Mesendoderm (in vitro differentiated cells): ENCODE measurements at regions not wholly inside any gene's neighbourhood (a gene's known extent, or its start where the extent isn't known, plus 50 kb on each side); places are given as distances from the start of the nearest gene placed in this dataset.

Source experiments
- DNase-seq: peaks from one replicate; pipeline ENCODE4 v3.0.0; 2013
- H2AK5ac ChIP-seq: 2 replicates; pipeline ENCODE4 v1.6.1; 2013; ENCODE audit warnings: low read length, inconsistent platforms
- H2BK120ac ChIP-seq: 2 replicates; pipeline ENCODE4 v1.6.1; 2013; ENCODE audit warnings: low read depth, mild to moderate bottlenecking, low read length, moderate library complexity, mixed read lengths
- H2BK15ac ChIP-seq: replicated peaks from 2 replicates; pipeline ENCODE4 v1.6.1; 2013; ENCODE audit warnings: low read depth, mild to moderate bottlenecking, moderate library complexity
- H2BK5ac ChIP-seq: 2 replicates; pipeline ENCODE4 v1.6.1; 2013; ENCODE audit warnings: low read length, inconsistent platforms
- H3K18ac ChIP-seq: 2 replicates; pipeline ENCODE4 v1.6.1; 2013; ENCODE audit warnings: mild to moderate bottlenecking, low read length, mixed read lengths
- H3K23ac ChIP-seq: one replicate; pipeline ENCODE4 v1.6.1; 2013; ENCODE audit warnings: low read length
- H3K27ac ChIP-seq: 2 replicates; pipeline ENCODE4 v1.5.1; 2013; ENCODE audit warnings: low read depth, mild to moderate bottlenecking, inconsistent platforms, low read length, moderate library complexity
- H3K27me3 ChIP-seq: 2 replicates; pipeline ENCODE4 v1.6.1; 2013; ENCODE audit warnings: low read length, control low read depth, mild to moderate bottlenecking, inconsistent platforms; ENCODE audit not compliant: insufficient read depth, poor library complexity
- H3K36me3 ChIP-seq: 2 replicates; pipeline ENCODE4 v1.6.1; 2013; ENCODE audit warnings: low read length, inconsistent platforms; ENCODE audit not compliant: control insufficient read depth, insufficient read depth
- H3K4ac ChIP-seq: one replicate; pipeline ENCODE4 v1.6.1; 2013; ENCODE audit warnings: low read depth, mild to moderate bottlenecking, low read length, moderate library complexity
- H3K4me1 ChIP-seq: 2 replicates; pipeline ENCODE4 v1.6.1; 2013; ENCODE audit warnings: low read depth, low read length, inconsistent platforms; ENCODE audit not compliant: control insufficient read depth
- H3K4me2 ChIP-seq: 2 replicates; pipeline ENCODE4 v1.6.1; 2013; ENCODE audit warnings: low read length
- H3K4me3 ChIP-seq: 2 replicates; pipeline ENCODE4 v1.5.1; 2013; ENCODE audit warnings: mild to moderate bottlenecking, low read length
- H3K56ac ChIP-seq: one replicate; pipeline ENCODE4 v1.6.1; 2013; ENCODE audit warnings: low read length
- H3K79me1 ChIP-seq: 2 replicates; pipeline ENCODE4 v1.6.1; 2013; ENCODE audit warnings: low read length, inconsistent platforms
- H3K79me2 ChIP-seq: 2 replicates; pipeline ENCODE4 v1.6.1; 2013; ENCODE audit warnings: mild to moderate bottlenecking, low read length; ENCODE audit not compliant: control insufficient read depth, insufficient read depth
- H3K9ac ChIP-seq: 2 replicates; pipeline ENCODE4 v1.6.1; 2013; ENCODE audit warnings: low read length, inconsistent platforms
- H4K5ac ChIP-seq: one replicate; pipeline ENCODE4 v1.6.1; 2013; ENCODE audit warnings: low read length
- H4K8ac ChIP-seq: one replicate; pipeline ENCODE4 v1.6.1; 2013; ENCODE audit warnings: low read depth, mild to moderate bottlenecking, control low read depth, low read length, moderate library complexity
- WGBS: extraction: QIAGEN DNeasy Blood & Tissue Kit; methylation state at CpG from one replicate; pipeline ENCODE4 v1.1.7; 2013; ENCODE audit warnings: low lambda C conversion rate, missing lambda C conversion rate; ENCODE audit not compliant: insufficient coverage; ENCODE audit errors: extremely low coverage; 5-methylcytosine and 5-hydroxymethylcytosine counted together

GRCh38 chr16:13863075-13863765 is 56.7 kb upstream of the ERCC4 start:
- Histone ChIP-seq H2BK5ac (no peak overlapping the region), H2BK120ac (no peak overlapping the region), H3K27ac (no peak overlapping the region), H3K4me1 (no peaks in the 10 kb centered on the region), H3K4ac (no peak overlapping the region), H2BK15ac (no peak overlapping the region), H3K9ac (no peak overlapping the region), H3K79me1 (no peaks in the 10 kb centered on the region), H3K23ac (no peak overlapping the region), H3K27me3 (no peaks in the 10 kb centered on the region), H2AK5ac (no peak overlapping the region), H3K56ac (no peak overlapping the region), H3K36me3 (no peaks in the 10 kb centered on the region), H3K79me2 (no peaks in the 10 kb centered on the region), H4K8ac (no peak overlapping the region), H4K5ac (no peak overlapping the region), H3K18ac (no peak overlapping the region), H3K4me2 (no peak overlapping the region), H3K4me3 (no peak overlapping the region)
- WGBS: no CpG with 5 or more reads among the region's 4 CpGs
- no peak for DNase-seq

- Histone ChIP-seq H3K36me3 (no peaks in the 10 kb centered on the region), H3K4me3 (no peak overlapping the region), H3K4ac (no peak overlapping the region), H2BK5ac (no peak overlapping the region), H3K23ac (no peak overlapping the region), H4K8ac (no peak overlapping the region), H3K56ac (no peak overlapping the region), H3K18ac (no peak overlapping the region), H3K9ac (no peak overlapping the region), H3K79me1 (no peaks in the 10 kb centered on the region), H2BK120ac (no peak overlapping the region), H4K5ac (no peak overlapping the region), H3K27ac (no peak overlapping the region), H3K4me1 (no peaks in the 10 kb centered on the region), H3K27me3 (no peaks in the 10 kb centered on the region), H2BK15ac (no peak overlapping the region), H3K79me2 (no peaks in the 10 kb centered on the region), H2AK5ac (no peak overlapping the region), H3K4me2 (no peak overlapping the region)
- WGBS: no CpG with 5 or more reads among the region's 4 CpGs
- no peak for DNase-seq
These were observed 55.3 kb upstream of the ERCC4 start for GRCh38 chr16:13864689-13865088.

GRCh38 chr16:13866073-13866472 is 53.9 kb upstream of the ERCC4 start:
- Histone ChIP-seq H2BK5ac (no peak overlapping the region), H3K4me1 (no peaks in the 10 kb centered on the region), H4K8ac (no peak overlapping the region), H2BK120ac (no peak overlapping the region), H3K4me3 (no peak overlapping the region), H3K79me2 (no peaks in the 10 kb centered on the region), H2BK15ac (no peak overlapping the region), H3K79me1 (no peaks in the 10 kb centered on the region), H3K4me2 (no peak overlapping the region), H3K56ac (no peak overlapping the region), H3K27me3 (no peaks in the 10 kb centered on the region), H3K9ac (no peak overlapping the region), H3K4ac (no peak overlapping the region), H3K27ac (no peak overlapping the region), H3K36me3 (no peaks in the 10 kb centered on the region), H3K18ac (no peak overlapping the region), H2AK5ac (no peak overlapping the region), H4K5ac (no peak overlapping the region), H3K23ac (no peak overlapping the region)
- peak; percentile 90 for DNase-seq
- no CpG with 5 or more reads among the region's 8 CpGs for WGBS
